Motor neuron (in vitro differentiated cells): ENCODE measurements at regions not wholly inside any gene's neighbourhood (a gene's known extent, or its start where the extent isn't known, plus 50 kb on each side); places are given as distances from the start of the nearest gene placed in this dataset.
"Not testable (repeated sequence)": the region's sequence is repeated elsewhere in the genome, so short reads cannot be mapped to it uniquely, and the experiment has no call there.

Source experiments
- ATAC-seq, 8 experiments: fragments of 200-7000 bp; cut with Tn5 transposase; replicated peaks in 6 of 8; 2 replicates each; pipeline ENCODE4 v1.8.0; 2021; ENCODE audit warnings: mild to moderate bottlenecking in 8 of 8, moderate library complexity in 8 of 8
- H3K27ac ChIP-seq, 2 donors: fragments of 250-450 bp; sonication (Bioruptor Pico); 2 replicates each; pipeline ENCODE4 v1.9.0; 2021; ENCODE audit warnings: antibody characterized with exemption in 2 of 2, mild to moderate bottlenecking in 2 of 2, moderate library complexity in 1 of 2
- H3K4me1 ChIP-seq, 2 donors: fragments of 250-450 bp; sonication (Bioruptor Pico); replicated peaks in 1 of 2; 2 replicates each; pipeline ENCODE4 v1.6.1; 2021; ENCODE audit warnings: antibody characterized with exemption in 2 of 2, mild to moderate bottlenecking in 2 of 2, moderate library complexity in 1 of 2
- H3K4me3 ChIP-seq, 5 donors: fragments of 250-450 bp; sonication (Bioruptor Pico); 2 replicates each; pipeline ENCODE4 v1.9.0; 2021; ENCODE audit warnings: antibody characterized with exemption in 5 of 5, mild to moderate bottlenecking in 5 of 5, moderate library complexity in 4 of 5
- WGBS, 10 experiments: fragments of 450-650 bp; shearing (Covaris generic); methylation state at CpG; one replicate each; pipeline ENCODE4 v1.0.0; 2022; 5-methylcytosine and 5-hydroxymethylcytosine counted together
- in situ Hi-C, 9 experiments: fragments of 400-800 bp; cut with MboI; loops; one replicate each; pipeline ENCODE4 v1.15.0; 2021; ENCODE audit warnings: low sequenced_read_pairs in 9 of 9, low pct_unique_long_range_greater_than_20kb in 2 of 9; ENCODE audit not compliant: unreplicated experiment in 9 of 9

- not testable (repeated sequence) for H3K4me3 ChIP-seq, H3K4me1 ChIP-seq, H3K27ac ChIP-seq, ATAC-seq
- in situ Hi-C loops, result loop anchor here in 1 of 9 experiments (25.0 kb wide), 1 partner anchor 552 kb away; no protein-coding TSS in a partner anchor
- WGBS, 10 experiments, result 60 to 100% (median 91%) methylated on average over 1 to 3 of the region's 16 CpGs; no CpG with 5 or more reads in 6 of the 10 experiments
Measured at GRCh38 chr2:179385756-179386155, 121.1 kb upstream of the SESTD1 start.

- ATAC-seq, result no peak
- Histone ChIP-seq H3K4me1 (no peaks in the 10 kb centered on the region), H3K4me3 (no peak overlapping the region), H3K27ac (no peak overlapping the region)
- in situ Hi-C loops, result loop anchor here in 1 of 9 experiments (25.0 kb wide), 1 partner anchor 553 kb away; no protein-coding TSS in a partner anchor
- WGBS, 10 experiments, result 43 to 100% (median 78%) methylated on average over 1 of the region's 1 CpG; no CpG with 5 or more reads in 5 of the 10 experiments
Measured at GRCh38 chr2:179383975-179384374, 119.3 kb upstream of the SESTD1 start.

- WGBS, 10 experiments, result 0 to 91% (median 46%) methylated on average over 1 of the region's 1 CpG; no CpG with 5 or more reads in 2 of the 10 experiments
- ATAC-seq, result no peak
- no peak overlapping the region for H3K4me3 ChIP-seq
- no peak overlapping the region for H3K27ac ChIP-seq
- H3K4me1 ChIP-seq, result no peaks in the 10 kb centered on the region
- in situ Hi-C loops, result loop anchor here in 1 of 9 experiments (25.0 kb wide), 1 partner anchor 560 kb away; no protein-coding TSS in a partner anchor
Measured at GRCh38 chr2:179377296-179377695, 112.7 kb upstream of the SESTD1 start.

GRCh38 chr2:179376881-179377280 is 112.2 kb upstream of the SESTD1 start:
- no peak for ATAC-seq
- H3K4me1 ChIP-seq, result no peaks in the 10 kb centered on the region
- 70 to 100% (median 100%) methylated on average over 1 of the region's 1 CpG; no CpG with 5 or more reads in 3 of the 10 experiments for WGBS, 10 experiments
- in situ Hi-C loops, result loop anchor here in 1 of 9 experiments (25.0 kb wide), 1 partner anchor 560 kb away; no protein-coding TSS in a partner anchor
- no peak overlapping the region for H3K4me3 ChIP-seq
- H3K27ac ChIP-seq, result no peak overlapping the region

- H3K4me1 ChIP-seq, result no peaks in the 10 kb centered on the region
- WGBS, 10 experiments, result 33 to 100% (median 73%) methylated on average over 1 to 4 of the region's 4 CpGs; no CpG with 5 or more reads in 4 of the 10 experiments
- in situ Hi-C loops, result no loop called here
Measured at GRCh38 chr2:179373816-179374215, 109.2 kb upstream of the SESTD1 start.

GRCh38 chr2:179365561-179365960 is 100.9 kb upstream of the SESTD1 start:
- ATAC-seq, H3K4me1 ChIP-seq, in situ Hi-C loops, H3K4me3 ChIP-seq, H3K27ac ChIP-seq: not testable (repeated sequence)
- 88 to 100% (median 96%) methylated on average over 2 to 5 of the region's 5 CpGs; no CpG with 5 or more reads in 4 of the 10 experiments for WGBS, 10 experiments

More at GRCh38 chr2:179373816-179374215, 109.2 kb upstream of the SESTD1 start:
- Histone ChIP-seq H3K4me3 (no peak overlapping the region), H3K27ac (no peak overlapping the region)
- no peak for ATAC-seq

- H3K27ac ChIP-seq, result no peak overlapping the region
- no peaks in the 10 kb centered on the region for H3K4me1 ChIP-seq
- 3 to 100% (median 83%) methylated on average over 3 to 4 of the region's 4 CpGs; no CpG with 5 or more reads in 2 of the 10 experiments for WGBS, 10 experiments
- H3K4me3 ChIP-seq, result no peak overlapping the region
- in situ Hi-C loops, result no loop called here
- peak in 1 of 8 experiments; percentile 43 for ATAC-seq
Measured at GRCh38 chr2:179355881-179356280, 91.2 kb upstream of the SESTD1 start.

GRCh38 chr2:179354739-179355537 is 90.3 kb upstream of the SESTD1 start:
- WGBS, 10 experiments, result 0 to 100% (median 58%) methylated on average over 1 of the region's 1 CpG; no CpG with 5 or more reads in 2 of the 10 experiments
- no peak overlapping the region for H3K27ac ChIP-seq
- in situ Hi-C loops, result no loop called here
- ATAC-seq, result no peak
- no peaks in the 10 kb centered on the region for H3K4me1 ChIP-seq
- H3K4me3 ChIP-seq, result no peak overlapping the region

GRCh38 chr2:179354296-179354695 is 89.7 kb upstream of the SESTD1 start:
- no peak overlapping the region for H3K27ac ChIP-seq
- no peak for ATAC-seq
- 87 to 100% (median 96%) methylated on average over 1 to 4 of the region's 4 CpGs for WGBS, 10 experiments
- H3K4me1 ChIP-seq, result no peaks in the 10 kb centered on the region
- in situ Hi-C loops, result no loop called here
- H3K4me3 ChIP-seq, result no peak overlapping the region

- no peak for ATAC-seq
- H3K27ac ChIP-seq, result no peak overlapping the region
- H3K4me3 ChIP-seq, result no peak overlapping the region
- 50 to 86% (median 74%) methylated on average over 1 to 2 of the region's 2 CpGs; no CpG with 5 or more reads in 2 of the 10 experiments for WGBS, 10 experiments
- no peaks in the 10 kb centered on the region for H3K4me1 ChIP-seq
- in situ Hi-C loops, result no loop called here
Measured at GRCh38 chr2:179352181-179352580, 87.5 kb upstream of the SESTD1 start.

- 75 to 100% (median 89%) methylated on average over 1 to 2 of the region's 2 CpGs; no CpG with 5 or more reads in 4 of the 10 experiments for WGBS, 10 experiments
- Histone ChIP-seq H3K4me3 (no peak overlapping the region), H3K4me1 (no peaks in the 10 kb centered on the region), H3K27ac (no peak overlapping the region)
- in situ Hi-C loops, result no loop called here
- ATAC-seq, result peak in 1 of 8 experiments; percentile 90
Measured at GRCh38 chr2:179351057-179351456, 86.4 kb upstream of the SESTD1 start.

- Histone ChIP-seq H3K4me3 (no peak overlapping the region), H3K27ac (no peak overlapping the region), H3K4me1 (no peaks in the 10 kb centered on the region)
- no peak for ATAC-seq
- 33 to 88% (median 73%) methylated on average over 1 of the region's 1 CpG; no CpG with 5 or more reads in 4 of the 10 experiments for WGBS, 10 experiments
- in situ Hi-C loops, result no loop called here
Measured at GRCh38 chr2:179349670-179350303, 85.2 kb upstream of the SESTD1 start.

GRCh38 chr2:179348906-179349305 is 84.3 kb upstream of the SESTD1 start:
- in situ Hi-C loops, result no loop called here
- ATAC-seq, result peak in 6 of 8 experiments; percentile 30 to 71 (median 48)
- H3K27ac ChIP-seq, result no peak overlapping the region
- WGBS, 10 experiments, result 33 to 100% (median 70%) methylated on average over 1 to 3 of the region's 3 CpGs; no CpG with 5 or more reads in 3 of the 10 experiments
- peaks cover 0 to 3% of the 10 kb centered on the region in 2 donors for H3K4me1 ChIP-seq
- no peak overlapping the region for H3K4me3 ChIP-seq
